ENCODE measurements at regions not wholly inside any gene's neighbourhood (a gene's known extent, or its start where the extent isn't known, plus 50 kb on each side); places are given as distances from the start of the nearest gene placed in this dataset.

GRCh38 chr7:67990716-67991115, 994.1 kb downstream of the TYW1 start:
- peaks cover 0 to 4% (median 0%) of the 10 kb centered on the region in 9 donors for H3K27me3 ChIP-seq
- intact Hi-C loops (cut with DNase I), result no loop called here
- H3K9me3 ChIP-seq, result no peaks in the 10 kb centered on the region
- DNase-seq (no peak), ATAC-seq (no peak)
- H3K36me3 ChIP-seq, result no peaks in the 10 kb centered on the region
- no peak for TF ChIP-seq CTCF (IDR thresholded peaks at IDR 0.05)
- no peak for TF ChIP-seq POLR2A (IDR thresholded peaks at IDR 0.05)
- WGBS, 4 donors, result 93 to 99% (median 95%) methylated on average over 2 of the region's 2 CpGs
- H3K4me3 ChIP-seq, result no peak overlapping the region
- no peak overlapping the region for H3K27ac ChIP-seq
- no peaks in the 10 kb centered on the region for H3K4me1 ChIP-seq

GRCh38 chr7:67992287-67992686, 995.7 kb downstream of the TYW1 start:
- no peaks in the 10 kb centered on the region for H3K9me3 ChIP-seq
- H3K27me3 ChIP-seq, result no peaks in the 10 kb centered on the region
- no peak for TF ChIP-seq POLR2A (IDR thresholded peaks at IDR 0.05)
- TF ChIP-seq CTCF (IDR thresholded peaks at IDR 0.05), result no peak
- H3K36me3 ChIP-seq, result no peaks in the 10 kb centered on the region
- no peak overlapping the region for H3K4me3 ChIP-seq
- H3K4me1 ChIP-seq, result no peaks in the 10 kb centered on the region
- no peak for ATAC-seq
- intact Hi-C loops (cut with DNase I), result no loop called here
- WGBS, 4 donors, result 82 to 90% (median 86%) methylated on average over 8 of the region's 8 CpGs
- H3K27ac ChIP-seq, result no peak overlapping the region
- no peak for DNase-seq

- no peak for ATAC-seq
- no peaks in the 10 kb centered on the region for H3K36me3 ChIP-seq
- H3K27me3 ChIP-seq, result peaks cover 0 to 21% (median 0%) of the 10 kb centered on the region in 9 donors
- WGBS, 4 donors, result 88 to 94% (median 93%) methylated on average over 6 of the region's 6 CpGs
- DNase-seq, result no peak
- no peak overlapping the region for H3K27ac ChIP-seq
- intact Hi-C loops (cut with DNase I), result no loop called here
- TF ChIP-seq CTCF (IDR thresholded peaks at IDR 0.05) (no peak), POLR2A (IDR thresholded peaks at IDR 0.05) (no peak)
- peaks cover 0 to 2% (median 0%) of the 10 kb centered on the region in 12 donors for H3K9me3 ChIP-seq
- H3K4me1 ChIP-seq, result no peaks in the 10 kb centered on the region
- H3K4me3 ChIP-seq, result no peak overlapping the region
Measured at GRCh38 chr7:68005992-68006391, 1009.4 kb downstream of the TYW1 start.

- intact Hi-C loops (cut with DNase I), result no loop called here
Measured at GRCh38 chr7:68006619-68007018, 1010.0 kb downstream of the TYW1 start.

More at GRCh38 chr7:68006619-68007018, 1010.0 kb downstream of the TYW1 start:
- H3K4me3 ChIP-seq, result no peak overlapping the region
- 70 to 76% (median 72%) methylated on average over 2 of the region's 2 CpGs for WGBS, 4 donors
- no peak overlapping the region for H3K27ac ChIP-seq
- TF ChIP-seq CTCF (IDR thresholded peaks at IDR 0.05) (no peak), POLR2A (IDR thresholded peaks at IDR 0.05) (no peak)
- H3K9me3 ChIP-seq, result no peaks in the 10 kb centered on the region
- no peak for ATAC-seq
- no peak for DNase-seq
- no peaks in the 10 kb centered on the region for H3K36me3 ChIP-seq
- peaks cover 0 to 21% (median 0%) of the 10 kb centered on the region in 9 donors for H3K27me3 ChIP-seq
- H3K4me1 ChIP-seq, result no peaks in the 10 kb centered on the region
